ENCODE measurements at regions not wholly inside any gene's neighbourhood (a gene's known extent, or its start where the extent isn't known, plus 50 kb on each side); places are given as distances from the start of the nearest gene placed in this dataset.

DNA sequence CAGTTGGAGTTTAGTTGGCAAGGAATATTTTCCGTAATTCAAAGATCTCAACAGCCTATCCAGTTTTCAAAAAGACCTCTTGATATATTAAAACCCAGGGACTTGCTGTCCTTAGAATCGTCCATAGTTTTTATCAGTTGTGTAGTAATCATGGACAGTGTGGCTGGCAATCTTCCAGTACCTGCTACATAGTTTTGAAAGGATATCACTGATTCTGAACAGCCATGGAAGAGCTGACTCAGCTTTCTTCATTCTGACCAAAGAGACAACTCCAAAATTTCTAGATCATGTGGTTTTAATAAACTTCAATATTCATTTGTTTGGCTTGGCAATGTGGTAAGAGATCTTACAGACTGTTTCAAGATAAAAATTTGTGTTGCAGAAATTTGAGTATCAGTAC is 616.7 kb downstream of the TDRD15 start:
- no peak for DNase-seq
- Mint-ChIP-seq H3K9me3 (peaks cover 1 to 3% of the 10 kb centered on the region in 2 donors), H3K4me1 (ENCODE audit: low read depth) (no peaks in the 10 kb centered on the region), H3K4me3 (no peak overlapping the region), H3K36me3 (ENCODE audit: insufficient read depth in 2 of 2) (no peaks in the 10 kb centered on the region), H3K27ac (no peak overlapping the region), H3K27me3 (ENCODE audit: low read depth) (no peaks in the 10 kb centered on the region)
- no peak for ATAC-seq (replicated peaks in 1 of 2)

DNA sequence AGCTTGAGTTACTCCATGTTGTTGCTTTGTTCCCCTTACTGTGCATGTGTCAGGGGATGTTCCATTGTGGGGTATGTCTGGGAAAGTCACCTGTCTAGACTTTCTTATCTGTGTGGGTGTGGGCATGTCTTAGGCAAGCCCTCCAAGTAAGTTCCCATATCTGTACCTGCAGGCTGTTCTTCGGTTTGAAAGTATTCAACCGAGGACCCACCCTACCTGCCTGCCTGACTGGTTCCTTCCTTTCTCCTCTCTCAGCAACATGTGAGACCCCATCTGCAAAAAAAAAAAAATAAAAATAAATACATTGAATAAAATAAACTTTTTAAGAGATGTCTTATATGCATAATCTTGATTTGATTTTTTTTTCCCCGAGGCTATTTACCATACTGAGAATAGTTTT is 622.7 kb downstream of the TDRD15 start:
- H3K27me3 Mint-ChIP-seq (ENCODE audit: low read depth) = no peaks in the 10 kb centered on the region
- no peak overlapping the region for H3K4me3 Mint-ChIP-seq
- no peak overlapping the region for H3K27ac Mint-ChIP-seq
- peaks cover 1 to 12% of the 10 kb centered on the region in 2 donors for H3K9me3 Mint-ChIP-seq
- ATAC-seq (replicated peaks in 1 of 2) (no peak), DNase-seq (no peak)
- H3K36me3 Mint-ChIP-seq (ENCODE audit: insufficient read depth in 2 of 2) = no peaks in the 10 kb centered on the region
- H3K4me1 Mint-ChIP-seq (ENCODE audit: low read depth) = no peaks in the 10 kb centered on the region

DNA sequence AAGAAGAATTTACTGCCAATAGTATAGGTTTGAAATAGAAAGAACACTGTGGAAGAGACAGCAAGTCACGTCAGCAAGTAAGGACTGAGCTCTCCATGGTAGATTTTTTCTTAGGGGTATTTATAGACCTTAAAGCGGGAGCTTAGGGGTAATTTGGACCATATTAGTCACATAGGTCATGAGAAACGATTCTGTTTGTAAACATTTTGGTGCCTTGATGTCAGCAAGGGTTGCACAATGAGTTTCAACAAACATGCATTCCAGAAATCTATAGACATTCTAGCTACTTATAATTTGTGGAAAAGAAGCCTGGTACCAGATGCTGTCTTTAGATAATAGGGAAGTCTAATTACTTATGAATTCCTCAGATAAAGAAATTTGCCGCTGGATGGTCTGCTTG is 624.7 kb downstream of the TDRD15 start:
- ATAC-seq (replicated peaks in 1 of 2) (no peak), DNase-seq (no peak)
- no peaks in the 10 kb centered on the region for H3K4me1 Mint-ChIP-seq (ENCODE audit: low read depth)
- H3K27me3 Mint-ChIP-seq (ENCODE audit: low read depth) = no peaks in the 10 kb centered on the region
- H3K27ac Mint-ChIP-seq = no peak overlapping the region
- H3K36me3 Mint-ChIP-seq (ENCODE audit: insufficient read depth in 2 of 2) = no peaks in the 10 kb centered on the region
- no peak overlapping the region for H3K4me3 Mint-ChIP-seq
- H3K9me3 Mint-ChIP-seq = peaks cover 1 to 14% of the 10 kb centered on the region in 2 donors

DNA sequence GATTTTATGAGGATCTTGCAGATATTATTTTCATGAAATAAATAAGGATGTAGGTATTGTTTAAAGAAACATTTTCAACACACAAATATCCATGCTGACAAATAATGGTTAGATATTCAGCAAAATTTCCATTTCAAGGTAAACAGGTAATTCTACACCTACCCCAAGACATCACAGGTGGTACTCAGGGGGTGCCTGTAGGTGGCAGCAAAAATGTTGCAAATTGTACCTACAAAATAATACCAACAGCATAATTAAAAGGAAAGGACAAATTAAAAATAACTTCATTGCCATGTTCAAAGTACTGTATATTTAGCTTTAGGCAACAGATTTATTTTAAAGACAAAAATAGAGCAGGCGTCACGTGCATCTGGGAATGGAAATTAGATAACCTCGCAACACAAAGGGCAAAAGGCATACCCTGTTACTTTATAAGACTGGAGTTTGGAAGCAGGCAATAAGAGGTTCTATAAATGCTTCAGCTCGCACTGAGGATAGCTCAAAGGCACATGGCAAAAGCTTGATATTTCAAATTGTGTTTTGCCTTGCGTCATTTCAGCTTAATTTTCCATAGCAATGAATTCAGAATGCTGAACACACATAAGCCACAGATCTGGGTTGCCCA is 630.5 kb downstream of the TDRD15 start:
- peaks cover 2 to 11% of the 10 kb centered on the region in 2 donors for H3K9me3 Mint-ChIP-seq
- H3K36me3 Mint-ChIP-seq (ENCODE audit: insufficient read depth in 2 of 2) = no peaks in the 10 kb centered on the region
- DNase-seq (no peak), ATAC-seq (replicated peaks in 1 of 2) (no peak)
- H3K27me3 Mint-ChIP-seq (ENCODE audit: low read depth) = no peaks in the 10 kb centered on the region
- no peak overlapping the region for H3K4me3 Mint-ChIP-seq
- H3K27ac Mint-ChIP-seq = no peak overlapping the region
- no peaks in the 10 kb centered on the region for H3K4me1 Mint-ChIP-seq (ENCODE audit: low read depth)

DNA sequence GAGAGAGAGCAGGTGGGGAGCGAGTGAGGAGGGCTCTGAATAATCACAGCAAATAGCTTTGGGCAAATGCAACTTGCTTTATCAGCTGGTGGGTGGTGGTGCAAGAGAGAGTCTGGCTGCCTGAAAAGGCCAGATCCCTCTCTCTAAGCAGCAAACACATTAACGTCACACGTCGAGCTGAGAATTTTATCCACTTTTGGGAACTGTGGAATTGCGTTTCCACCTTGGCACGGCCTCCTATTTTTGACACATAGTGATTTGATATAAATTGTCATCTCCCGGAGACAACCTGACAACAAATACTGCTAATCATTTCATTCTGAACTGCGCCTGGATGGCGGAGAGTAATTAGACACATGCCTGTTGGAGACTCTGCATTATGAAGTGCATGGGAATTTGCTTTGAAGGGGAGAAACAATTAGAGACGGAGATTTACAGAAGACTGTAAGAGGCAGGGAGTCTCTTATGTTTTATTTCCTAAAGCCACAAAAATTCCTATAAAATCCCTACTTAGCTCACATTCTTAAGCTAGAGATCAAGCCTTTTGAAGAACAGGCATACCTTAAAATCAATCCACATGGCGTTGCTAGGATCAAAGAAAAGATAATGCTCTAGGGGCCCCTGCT is 634.1 kb downstream of the TDRD15 start:
- H3K27me3 Mint-ChIP-seq (ENCODE audit: low read depth) = no peaks in the 10 kb centered on the region

DNA sequence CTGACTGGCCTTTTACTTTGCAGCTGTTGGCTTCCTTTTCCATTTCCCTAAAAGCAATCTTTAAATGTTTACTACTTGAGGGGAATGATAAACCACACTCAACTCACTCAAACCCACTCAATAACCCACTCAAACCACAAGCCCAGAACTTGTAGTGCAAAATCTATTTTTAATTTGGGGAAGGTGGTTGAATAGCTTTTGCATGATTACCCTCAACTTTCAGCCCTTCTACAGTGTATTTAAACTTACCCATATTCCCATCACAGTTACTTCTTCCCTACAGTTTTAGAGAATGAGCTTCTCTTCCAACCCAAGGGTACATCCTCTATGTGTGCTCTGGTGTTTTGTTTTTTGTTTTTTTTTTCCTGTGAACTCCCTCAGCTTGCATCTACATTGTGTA is 636.1 kb downstream of the TDRD15 start:
- Mint-ChIP-seq H3K36me3 (ENCODE audit: insufficient read depth in 2 of 2) (peaks cover 0 to 1% of the 10 kb centered on the region in 2 donors), H3K27me3 (ENCODE audit: low read depth) (no peaks in the 10 kb centered on the region), H3K27ac (no peak overlapping the region), H3K9me3 (peaks cover 9 to 10% of the 10 kb centered on the region in 2 donors), H3K4me3 (no peak overlapping the region), H3K4me1 (ENCODE audit: low read depth) (no peaks in the 10 kb centered on the region)
- DNase-seq (no peak), ATAC-seq (replicated peaks in 1 of 2) (no peak)

More for the DNA sequence above, 634.1 kb downstream of the TDRD15 start:
- Mint-ChIP-seq H3K9me3 (peaks cover 8 to 9% of the 10 kb centered on the region in 2 donors), H3K4me1 (ENCODE audit: low read depth) (no peaks in the 10 kb centered on the region), H3K27ac (no peak overlapping the region), H3K36me3 (ENCODE audit: insufficient read depth in 2 of 2) (peaks cover 0 to 1% of the 10 kb centered on the region in 2 donors), H3K4me3 (no peak overlapping the region)
- ATAC-seq (replicated peaks in 1 of 2) (no peak), DNase-seq (no peak)

DNA sequence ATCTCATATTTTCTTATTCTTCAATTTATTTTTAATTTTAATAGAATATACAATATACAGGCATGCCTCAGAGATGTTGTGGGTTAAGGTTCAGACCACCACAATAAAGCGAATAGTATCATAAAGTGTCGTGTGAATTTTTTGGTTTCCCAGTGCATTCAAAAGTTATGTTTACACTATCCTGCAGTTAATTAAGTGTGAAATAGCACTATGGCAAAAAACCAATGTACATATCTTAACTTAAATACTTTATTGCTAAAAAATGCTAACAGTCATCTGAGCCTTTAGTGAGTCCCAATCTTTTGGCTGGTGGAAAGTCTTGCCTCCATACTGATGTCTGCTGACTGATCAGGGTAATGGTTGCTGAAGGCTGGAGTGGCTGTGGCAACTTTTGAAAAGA is 637.6 kb downstream of the TDRD15 start:
- Mint-ChIP-seq H3K36me3 (ENCODE audit: insufficient read depth in 2 of 2) (peaks cover 0 to 1% of the 10 kb centered on the region in 2 donors), H3K27ac (no peak overlapping the region), H3K27me3 (ENCODE audit: low read depth) (no peaks in the 10 kb centered on the region), H3K9me3 (peaks cover 9 to 10% of the 10 kb centered on the region in 2 donors), H3K4me3 (no peak overlapping the region), H3K4me1 (ENCODE audit: low read depth) (no peaks in the 10 kb centered on the region)
- ATAC-seq (replicated peaks in 1 of 2) (no peak), DNase-seq (no peak)

DNA sequence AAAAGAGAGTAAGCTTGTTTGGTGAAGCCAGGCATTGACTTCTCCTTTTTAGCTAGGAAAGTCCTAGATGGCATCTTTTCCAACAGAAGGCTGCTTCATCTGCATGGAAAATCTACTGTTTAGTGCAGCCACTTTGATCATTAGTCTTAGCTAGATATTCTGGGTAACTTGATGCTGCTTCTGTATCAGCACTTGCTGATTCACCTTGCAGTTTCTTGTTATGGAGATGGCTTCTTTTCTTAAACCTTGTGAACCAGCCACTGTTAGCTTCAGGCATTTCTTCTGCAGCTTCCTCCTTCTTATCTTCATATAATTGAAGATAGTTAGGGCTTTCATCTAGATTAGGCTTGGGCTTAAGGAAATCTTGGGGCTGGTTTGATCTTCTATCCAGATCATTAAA is 639.7 kb downstream of the TDRD15 start:
- H3K27me3 Mint-ChIP-seq (ENCODE audit: low read depth) = no peaks in the 10 kb centered on the region
- ATAC-seq (replicated peaks in 1 of 2) (no peak), DNase-seq (no peak)
- no peak overlapping the region for H3K4me3 Mint-ChIP-seq
- peaks cover 0 to 3% of the 10 kb centered on the region in 2 donors for H3K36me3 Mint-ChIP-seq (ENCODE audit: insufficient read depth in 2 of 2)
- H3K27ac Mint-ChIP-seq = no peak overlapping the region
- H3K4me1 Mint-ChIP-seq (ENCODE audit: low read depth) = no peaks in the 10 kb centered on the region
- H3K9me3 Mint-ChIP-seq = peaks cover 8 to 10% of the 10 kb centered on the region in 2 donors

DNA sequence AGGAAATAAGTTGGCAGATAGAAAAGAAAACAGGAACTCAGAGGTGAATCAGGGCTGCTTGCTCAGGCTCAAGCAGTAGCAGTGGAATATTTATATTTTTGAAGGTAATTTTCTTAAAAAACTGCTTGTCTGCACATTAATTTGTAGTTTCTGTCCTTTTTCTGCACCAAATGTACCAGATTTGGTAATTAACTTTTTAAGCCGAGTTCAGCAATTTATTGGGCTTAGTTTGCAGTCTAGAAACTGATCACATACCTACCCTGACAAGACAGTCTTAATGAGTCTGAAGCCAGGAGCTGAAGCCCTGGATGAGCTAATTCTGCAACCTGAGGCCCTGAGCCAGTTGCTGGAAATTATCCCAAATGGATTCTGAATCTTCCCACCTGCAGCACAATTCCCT is 647.0 kb downstream of the TDRD15 start:
- no peaks in the 10 kb centered on the region for H3K9me3 Mint-ChIP-seq
- H3K4me3 Mint-ChIP-seq = no peak overlapping the region
- H3K4me1 Mint-ChIP-seq (ENCODE audit: low read depth) = no peaks in the 10 kb centered on the region

DNA sequence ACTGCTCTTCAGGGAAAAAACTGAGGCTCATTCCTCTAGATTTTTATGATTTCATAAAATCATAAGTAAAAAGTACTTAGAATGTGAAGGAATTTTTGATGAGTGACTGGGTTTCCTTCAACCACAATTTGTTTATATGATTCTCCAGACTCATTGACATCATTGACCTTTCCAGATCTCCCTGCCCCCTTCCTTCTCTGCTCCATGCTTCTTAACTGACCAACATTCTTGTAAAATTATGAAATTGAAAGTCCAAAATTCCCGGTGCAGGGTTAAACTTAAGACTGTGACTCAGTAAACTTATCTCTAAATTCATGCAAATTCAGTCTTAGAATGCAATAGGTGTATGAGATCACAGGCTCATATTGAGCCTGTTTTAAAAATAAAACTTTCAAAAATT is 648.9 kb downstream of the TDRD15 start:
- Mint-ChIP-seq H3K9me3 (no peaks in the 10 kb centered on the region), H3K27me3 (ENCODE audit: low read depth) (no peaks in the 10 kb centered on the region), H3K27ac (no peak overlapping the region), H3K4me1 (ENCODE audit: low read depth) (no peaks in the 10 kb centered on the region), H3K36me3 (ENCODE audit: insufficient read depth in 2 of 2) (peaks cover 0 to 1% of the 10 kb centered on the region in 2 donors), H3K4me3 (no peak overlapping the region)
- DNase-seq (no peak), ATAC-seq (replicated peaks in 1 of 2) (no peak)

More for the DNA sequence above, 647.0 kb downstream of the TDRD15 start:
- Mint-ChIP-seq H3K27me3 (ENCODE audit: low read depth) (no peaks in the 10 kb centered on the region), H3K27ac (no peak overlapping the region), H3K36me3 (ENCODE audit: insufficient read depth in 2 of 2) (peaks cover 0 to 1% of the 10 kb centered on the region in 2 donors)
- ATAC-seq (replicated peaks in 1 of 2) (no peak), DNase-seq (no peak)

DNA sequence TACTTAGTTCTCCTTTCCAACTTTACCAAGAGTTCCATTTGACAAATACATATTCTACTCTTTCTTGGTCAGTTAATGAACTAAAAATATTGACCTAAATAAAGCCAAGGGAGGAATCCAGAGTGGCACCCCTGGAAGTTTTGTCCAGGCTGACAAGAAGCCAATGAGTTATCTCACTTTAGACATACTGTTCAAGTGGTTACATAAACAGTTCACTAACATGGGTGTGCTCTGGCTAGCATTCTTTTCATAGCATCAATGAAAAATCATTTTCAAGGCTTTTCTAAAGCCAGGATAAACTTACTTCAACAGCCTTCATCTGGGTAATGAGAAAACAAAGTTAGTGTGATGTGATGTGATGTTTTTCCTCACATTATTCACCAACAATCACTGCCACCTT is 649.4 kb downstream of the TDRD15 start:
- H3K36me3 Mint-ChIP-seq (ENCODE audit: insufficient read depth in 2 of 2) = peaks cover 0 to 1% of the 10 kb centered on the region in 2 donors
- H3K27me3 Mint-ChIP-seq (ENCODE audit: low read depth) = no peaks in the 10 kb centered on the region
- DNase-seq (no peak), ATAC-seq (replicated peaks in 1 of 2) (no peak)
- H3K9me3 Mint-ChIP-seq = peaks cover 2% of the 10 kb centered on the region in 2 donors
- no peak overlapping the region for H3K27ac Mint-ChIP-seq
- no peak overlapping the region for H3K4me3 Mint-ChIP-seq
- H3K4me1 Mint-ChIP-seq (ENCODE audit: low read depth) = no peaks in the 10 kb centered on the region

DNA sequence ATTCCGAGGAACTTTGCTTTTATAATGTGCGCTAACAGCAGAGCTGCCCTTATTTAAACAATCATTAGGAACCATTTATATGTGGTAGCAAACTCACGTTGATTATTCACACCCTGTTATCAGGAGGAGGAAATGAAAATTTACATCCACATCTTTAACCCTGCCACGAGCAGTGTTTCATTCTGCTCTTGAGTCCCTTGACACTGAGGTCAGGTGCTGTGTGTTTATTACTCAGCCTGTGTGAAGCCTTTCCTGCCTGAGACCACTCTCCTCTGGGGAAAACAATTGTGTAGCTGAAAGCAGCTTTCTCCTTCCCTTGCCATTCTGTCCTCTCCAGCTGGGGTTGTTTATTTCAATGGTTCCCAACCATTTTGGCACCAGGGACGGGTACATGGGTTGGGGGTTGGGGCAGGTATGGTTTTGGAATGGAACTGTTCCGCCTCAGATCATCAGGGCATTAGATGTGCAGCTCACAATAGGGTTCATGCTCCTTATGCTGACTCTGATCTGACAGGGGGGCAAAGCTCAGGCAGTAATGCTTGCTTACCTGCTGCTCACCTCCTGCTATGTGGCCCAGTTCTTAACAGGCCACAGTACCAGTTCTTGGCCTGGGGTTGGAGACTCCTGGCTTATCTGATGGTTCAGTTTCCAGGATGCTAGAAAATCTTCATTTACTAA is 651.1 kb downstream of the TDRD15 start:
- ATAC-seq (replicated peaks in 1 of 2) (no peak), DNase-seq (no peak)
- H3K36me3 Mint-ChIP-seq (ENCODE audit: insufficient read depth in 2 of 2) = no peaks in the 10 kb centered on the region
- no peaks in the 10 kb centered on the region for H3K4me1 Mint-ChIP-seq (ENCODE audit: low read depth)
- peaks cover 2% of the 10 kb centered on the region in 2 donors for H3K9me3 Mint-ChIP-seq
- H3K4me3 Mint-ChIP-seq = no peak overlapping the region
- H3K27ac Mint-ChIP-seq = no peak overlapping the region
- H3K27me3 Mint-ChIP-seq (ENCODE audit: low read depth) = no peaks in the 10 kb centered on the region

DNA sequence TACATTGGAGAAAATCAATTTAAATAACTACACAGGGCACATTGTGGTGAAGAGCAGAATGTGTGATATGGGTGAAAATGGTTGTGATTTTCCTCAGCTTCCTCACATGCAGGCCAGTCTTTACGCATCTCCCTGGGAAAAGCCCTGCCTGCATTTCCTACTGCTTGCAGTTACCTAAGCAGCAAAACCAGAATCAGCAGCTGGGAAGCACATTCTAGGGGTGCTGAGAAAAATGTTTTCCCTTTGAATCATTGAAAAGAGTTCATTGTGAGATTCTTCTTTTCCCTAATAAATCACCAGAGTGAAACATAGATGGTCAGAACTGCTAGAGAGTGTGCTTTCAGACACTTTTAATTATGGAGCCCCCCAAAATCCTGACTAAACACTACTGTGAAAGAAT is 656.0 kb downstream of the TDRD15 start:
- Mint-ChIP-seq H3K9me3 (peaks cover 6 to 9% of the 10 kb centered on the region in 2 donors), H3K36me3 (ENCODE audit: insufficient read depth in 2 of 2) (no peaks in the 10 kb centered on the region), H3K4me1 (ENCODE audit: low read depth) (no peaks in the 10 kb centered on the region), H3K27me3 (ENCODE audit: low read depth) (no peaks in the 10 kb centered on the region), H3K4me3 (no peak overlapping the region), H3K27ac (no peak overlapping the region)
- DNase-seq (no peak), ATAC-seq (replicated peaks in 1 of 2) (no peak)

Measured in activated T-cell treated with anti-CD3 and anti-CD28 coated beads, Interleukin-2, amount 50 U/mL, for 72 hours (primary cell).